Transverse colon (tissue), 4 donors: ENCODE measurements at regions not wholly inside any gene's neighbourhood (a gene's known extent, or its start where the extent isn't known, plus 50 kb on each side); places are given as distances from the start of the nearest gene placed in this dataset.

ENCODE experiments used
- DNase-seq: peaks from one replicate; pipeline ENCODE4 v3.0.0-alpha.2; 2019
- H3K27ac ChIP-seq, 4 donors: fragments of 200-600 bp; sonication (generic); 2 replicates each; pipeline ENCODE4 v1.5.1; 2016 to 2018; ENCODE audit warnings: inconsistent platforms in 4 of 4
- H3K27me3 ChIP-seq: fragments of 200-600 bp; sonication (generic); 2 replicates; pipeline ENCODE4 v1.5.1; 2017; ENCODE audit warnings: inconsistent platforms
- H3K36me3 ChIP-seq, 4 donors: fragments of 200-600 bp; sonication (generic); 2 replicates each; pipeline ENCODE4 v1.5.1; 2017 to 2019; ENCODE audit warnings: inconsistent platforms in 4 of 4
- H3K4me1 ChIP-seq, 4 donors: fragments of 200-600 bp; sonication (generic); 2 replicates each; pipeline ENCODE4 v1.5.1; 2017 to 2020; ENCODE audit warnings: inconsistent platforms in 4 of 4
- H3K4me3 ChIP-seq, 4 donors: fragments of 200-600 bp; sonication (generic); 1 replicate in 1 of 4; 2 replicates in 3 of 4; pipeline versions ENCODE4 v1.5.1 to v1.6.1; 2017 to 2019; ENCODE audit warnings: inconsistent platforms in 4 of 4
- H3K9me3 ChIP-seq, 2 donors: fragments of 200-600 bp; sonication (generic); 2 replicates each; pipeline ENCODE4 v1.5.1; 2017 to 2019; ENCODE audit warnings: inconsistent platforms in 2 of 2
- CTCF ChIP-seq, 5 experiments: fragments of 200-600 bp in 3 of 5; fragments of 450-650 bp in 2 of 5; sonication (generic) in 3 of 5; IDR thresholded peaks; 1 replicate in 2 of 5; 2 replicates in 3 of 5; pipeline ENCODE4 v1.5.1; 2016 to 2017; ENCODE audit warnings: antibody characterized with exemption in 5 of 5, inconsistent platforms in 3 of 5, mild to moderate bottlenecking in 2 of 5, moderate library complexity in 1 of 5
- EP300 ChIP-seq: sonication (generic); formaldehyde crosslinking; IDR thresholded peaks from one replicate; pipeline ENCODE4 v1.6.1; 2017; ENCODE audit warnings: antibody characterized with exemption, low read depth
- POLR2A ChIP-seq: fragments of 450-650 bp; IDR thresholded peaks from one replicate; pipeline ENCODE4 v1.6.1; 2016; ENCODE audit warnings: antibody characterized with exemption, mild to moderate bottlenecking, moderate library complexity
- POLR2AphosphoS5 ChIP-seq, 3 donors: sonication (generic); formaldehyde crosslinking; IDR thresholded peaks; one replicate each; pipeline ENCODE4 v1.6.1; 2016; ENCODE audit warnings: antibody characterized with exemption in 3 of 3
- WGBS, 2 donors: methylation state at CpG; one replicate each; pipeline ENCODE4 v1.1.5; 2018; ENCODE audit warnings: low coverage in 1 of 2; 5-methylcytosine and 5-hydroxymethylcytosine counted together
- in situ Hi-C, 4 donors: fragments of 200-750 bp; cut with MboI; loops; one replicate each; pipeline versions ENCODE4 v1.15.0 to v1.15.1; 2017; ENCODE audit warnings: low sequenced_read_pairs in 3 of 4, low pct_ligation_motif_present in 1 of 4, low pct_unique_long_range_greater_than_20kb in 1 of 4
- intact Hi-C: fragments of 100-400 bp; cut with DNase I; formaldehyde crosslinking; loops from one replicate; pipeline ENCODE4 v1.15.1; 2023; ENCODE audit warnings: low total_unique reads

DNA sequence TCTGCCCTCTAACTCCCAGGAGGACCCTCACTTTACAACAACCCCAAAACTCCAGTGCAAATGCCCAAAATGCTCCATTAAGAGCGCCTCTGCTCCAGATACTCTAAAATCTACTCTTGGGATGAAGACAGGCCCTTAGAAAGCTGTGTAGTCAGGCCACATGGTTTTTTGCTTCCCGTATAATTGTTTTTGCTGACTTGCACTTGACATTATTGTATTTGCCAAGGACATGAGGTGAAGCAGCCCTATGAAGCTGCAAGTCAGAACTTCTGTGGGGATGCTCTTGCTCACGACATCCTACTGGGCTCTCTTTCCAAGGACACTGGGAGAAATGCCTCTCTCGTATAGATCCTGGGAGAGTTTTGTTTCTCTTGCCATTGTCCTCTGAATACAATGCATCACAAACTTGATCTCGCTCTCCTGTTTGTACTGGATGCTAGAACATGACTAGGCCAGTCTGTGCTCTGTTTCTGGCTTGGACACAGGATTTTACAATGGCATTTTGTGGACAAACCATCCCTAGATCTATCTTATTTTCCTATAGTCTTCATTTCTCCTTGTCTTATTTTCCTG, 177.2 kb upstream of the DTNBP1 start:
- intact Hi-C loops (loop anchor here (5.0 kb wide), 1 partner anchor 1998 kb away; no protein-coding TSS in a partner anchor), in situ Hi-C loops (no loop called here)
- Histone ChIP-seq H3K4me3 (no peak overlapping the region), H3K27me3 (no peaks in the 10 kb centered on the region), H3K4me1 (no peaks in the 10 kb centered on the region), H3K36me3 (no peaks in the 10 kb centered on the region), H3K27ac (no peak overlapping the region), H3K9me3 (no peaks in the 10 kb centered on the region)
- 89 to 90% methylated on average over 3 to 5 of the region's 5 CpGs for WGBS, 2 donors
- TF ChIP-seq CTCF (IDR thresholded peaks at IDR 0.05) (no peak), EP300 (no peak), POLR2A (no peak), POLR2AphosphoS5 (IDR thresholded peaks at IDR 0.05) (no peak)
- DNase-seq, result no peak

DNA sequence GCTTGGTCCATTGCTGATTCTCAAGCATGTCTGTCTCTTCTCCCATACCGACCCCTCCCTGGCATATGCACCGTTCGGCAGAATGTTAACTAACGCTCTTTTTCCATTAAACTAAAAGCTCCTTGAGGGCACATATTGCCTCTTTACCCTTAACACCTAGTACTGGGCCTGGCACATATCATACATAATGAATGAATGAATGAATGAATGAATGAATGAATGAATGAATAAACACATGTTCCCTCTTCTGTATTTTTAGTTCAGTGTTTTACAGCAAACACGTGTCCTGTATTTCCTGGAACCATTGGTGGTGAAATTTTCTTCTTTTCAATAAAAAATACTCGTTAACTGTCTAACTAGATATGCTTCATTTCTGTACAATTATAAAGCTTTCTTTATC, 174.4 kb upstream of the DTNBP1 start:
- intact Hi-C loops, result no loop called here
- no peak overlapping the region for H3K4me3 ChIP-seq
- no peaks in the 10 kb centered on the region for H3K9me3 ChIP-seq
- in situ Hi-C loops, result no loop called here
- DNase-seq, result no peak
- no peak for TF ChIP-seq POLR2A
- no peak for TF ChIP-seq CTCF (IDR thresholded peaks at IDR 0.05)
- TF ChIP-seq POLR2AphosphoS5 (IDR thresholded peaks at IDR 0.05), result no peak
- no peak for TF ChIP-seq EP300
- H3K36me3 ChIP-seq, result no peaks in the 10 kb centered on the region
- WGBS, 2 donors, result 91 to 98% methylated on average over 6 of the region's 6 CpGs
- H3K27ac ChIP-seq, result no peak overlapping the region
- H3K4me1 ChIP-seq, result no peaks in the 10 kb centered on the region
- H3K27me3 ChIP-seq, result no peaks in the 10 kb centered on the region

DNA sequence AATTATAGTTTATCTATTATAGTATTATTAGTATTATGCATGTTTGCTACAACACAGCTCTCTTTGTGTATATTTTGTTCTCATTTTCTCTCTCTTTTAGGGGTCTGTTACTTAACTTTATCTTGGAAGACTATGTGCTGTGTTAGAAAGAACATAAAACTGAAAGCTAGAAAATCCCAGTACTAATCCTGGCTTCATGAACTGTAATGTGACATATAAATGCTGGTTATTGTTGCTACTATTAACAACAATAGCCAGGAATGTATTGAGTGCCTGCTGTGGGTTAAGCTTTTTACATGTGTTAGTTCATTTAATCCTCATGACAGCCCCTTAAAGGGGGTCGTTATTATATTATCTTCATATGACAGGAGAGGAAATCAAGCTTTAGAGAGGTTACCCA, 170.0 kb upstream of the DTNBP1 start:
- no peaks in the 10 kb centered on the region for H3K27me3 ChIP-seq
- no peaks in the 10 kb centered on the region for H3K4me1 ChIP-seq
- no peaks in the 10 kb centered on the region for H3K9me3 ChIP-seq
- no peak overlapping the region for H3K27ac ChIP-seq
- no peak for DNase-seq
- intact Hi-C loops, result no loop called here
- TF ChIP-seq CTCF (IDR thresholded peaks at IDR 0.05) (no peak), POLR2A (no peak), POLR2AphosphoS5 (IDR thresholded peaks at IDR 0.05) (no peak), EP300 (no peak)
- H3K36me3 ChIP-seq, result no peaks in the 10 kb centered on the region
- no peak overlapping the region for H3K4me3 ChIP-seq
- 60 to 67% methylated on average over 1 of the region's 1 CpG for WGBS, 2 donors
- in situ Hi-C loops, result no loop called here

GRCh38 chr6:15829156-15829555, 166.3 kb upstream of the DTNBP1 start:
- 60% methylated on average over 4 of the region's 4 CpGs for WGBS, 2 donors
- no peak for DNase-seq
- in situ Hi-C loops, result no loop called here
- no peaks in the 10 kb centered on the region for H3K36me3 ChIP-seq
- H3K4me1 ChIP-seq, result no peaks in the 10 kb centered on the region
- no peaks in the 10 kb centered on the region for H3K27me3 ChIP-seq
- H3K4me3 ChIP-seq, result no peak overlapping the region
- H3K9me3 ChIP-seq, result no peaks in the 10 kb centered on the region
- no peak overlapping the region for H3K27ac ChIP-seq
- TF ChIP-seq CTCF (IDR thresholded peaks at IDR 0.05), result no peak
- no peak for TF ChIP-seq EP300
- TF ChIP-seq POLR2A, result no peak
- TF ChIP-seq POLR2AphosphoS5 (IDR thresholded peaks at IDR 0.05), result no peak
- intact Hi-C loops, result no loop called here
